K562 (cell line): ENCODE measurements at regions not wholly inside any gene's neighbourhood (a gene's known extent, or its start where the extent isn't known, plus 50 kb on each side); places are given as distances from the start of the nearest gene placed in this dataset.

Experiments
- ARID3B ChIP-seq: fragments of 250-450 bp; sonication (Bioruptor Pico); IDR thresholded peaks from 2 replicates; pipeline ENCODE4 v1.4.0; 2020; ENCODE audit warnings: borderline replicate concordance
- RNF2 ChIP-seq: sonication (generic); IDR thresholded peaks from 2 replicates; pipeline ENCODE4 v1.6.1; 2016
- TF ChIP-seq, protein P1 (sequence below): sonication (generic); formaldehyde crosslinking; IDR thresholded peaks from 2 replicates; pipeline ENCODE4 v1.8.1; 2023; ENCODE audit warnings: mild to moderate bottlenecking, missing genetic modification reagents

DNA sequence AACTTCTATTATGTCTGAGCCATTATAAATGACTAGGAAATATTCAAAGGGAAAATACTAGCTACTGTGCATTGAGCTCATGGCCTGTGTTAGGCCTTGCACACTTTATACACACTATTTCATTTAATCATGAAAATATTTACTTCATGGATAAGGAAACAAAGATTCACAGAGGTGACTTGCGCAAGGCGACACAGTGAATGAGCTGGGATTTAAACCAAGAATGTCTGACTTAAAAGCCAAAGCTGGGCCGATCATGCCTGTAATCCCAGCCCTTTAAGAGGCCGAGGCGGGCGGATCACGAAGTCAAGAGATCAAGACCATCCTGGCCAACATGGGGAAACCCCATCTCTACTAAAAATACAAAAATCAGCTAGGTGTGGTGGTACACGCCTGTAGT, 231.5 kb downstream of the MIAT start:
- TF ChIP-seq RNF2 (no peak), ARID3B (CRISPR knock-in tag) (no peak)
- TF ChIP-seq, protein P1, sequence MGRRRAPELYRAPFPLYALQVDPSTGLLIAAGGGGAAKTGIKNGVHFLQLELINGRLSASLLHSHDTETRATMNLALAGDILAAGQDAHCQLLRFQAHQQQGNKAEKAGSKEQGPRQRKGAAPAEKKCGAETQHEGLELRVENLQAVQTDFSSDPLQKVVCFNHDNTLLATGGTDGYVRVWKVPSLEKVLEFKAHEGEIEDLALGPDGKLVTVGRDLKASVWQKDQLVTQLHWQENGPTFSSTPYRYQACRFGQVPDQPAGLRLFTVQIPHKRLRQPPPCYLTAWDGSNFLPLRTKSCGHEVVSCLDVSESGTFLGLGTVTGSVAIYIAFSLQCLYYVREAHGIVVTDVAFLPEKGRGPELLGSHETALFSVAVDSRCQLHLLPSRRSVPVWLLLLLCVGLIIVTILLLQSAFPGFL (CRISPR knock-in tag): no peak
